OCI-LY7 (cell line): ENCODE measurements at regions not wholly inside any gene's neighbourhood (a gene's known extent, or its start where the extent isn't known, plus 50 kb on each side); places are given as distances from the start of the nearest gene placed in this dataset.

ENCODE experiments used
- EZH2phosphoT487 ChIP-seq: fragments of 200-600 bp; sonication (generic); IDR thresholded peaks from 2 replicates; pipeline ENCODE4 v1.6.1; 2018; ENCODE audit warnings: low read depth, borderline replicate concordance, mild to moderate bottlenecking, mixed run types, antibody characterized with exemption, low read length, moderate library complexity, mixed read lengths
- TF ChIP-seq, protein P1 (sequence below): fragments of 200-600 bp; sonication (generic); conservative IDR thresholded peaks from 2 replicates; pipeline ENCODE4 v1.5.1; 2014; ENCODE audit warnings: mild to moderate bottlenecking, antibody characterized with exemption, low read length, moderate library complexity, mixed read lengths

DNA sequence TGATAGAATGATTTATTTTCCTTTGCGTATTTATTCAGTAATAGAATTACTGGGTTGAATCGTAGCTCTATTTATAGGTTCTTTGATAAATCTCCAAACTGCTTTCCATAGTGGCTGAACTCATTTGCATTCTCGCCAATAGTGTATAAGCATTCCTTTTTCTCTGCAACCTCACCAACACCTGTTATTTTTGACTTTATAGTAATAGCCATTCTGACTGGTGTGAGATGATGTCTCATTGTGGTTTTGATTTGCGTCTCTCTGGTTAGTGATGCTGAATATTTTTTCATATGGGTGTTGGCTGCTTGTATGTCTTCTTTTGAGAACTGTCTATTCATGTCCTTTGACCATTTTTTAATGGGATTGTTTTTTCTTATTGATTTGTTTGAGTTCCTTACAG lies 160.7 kb downstream of the MID1IP1 start:
- TF ChIP-seq, protein P1, sequence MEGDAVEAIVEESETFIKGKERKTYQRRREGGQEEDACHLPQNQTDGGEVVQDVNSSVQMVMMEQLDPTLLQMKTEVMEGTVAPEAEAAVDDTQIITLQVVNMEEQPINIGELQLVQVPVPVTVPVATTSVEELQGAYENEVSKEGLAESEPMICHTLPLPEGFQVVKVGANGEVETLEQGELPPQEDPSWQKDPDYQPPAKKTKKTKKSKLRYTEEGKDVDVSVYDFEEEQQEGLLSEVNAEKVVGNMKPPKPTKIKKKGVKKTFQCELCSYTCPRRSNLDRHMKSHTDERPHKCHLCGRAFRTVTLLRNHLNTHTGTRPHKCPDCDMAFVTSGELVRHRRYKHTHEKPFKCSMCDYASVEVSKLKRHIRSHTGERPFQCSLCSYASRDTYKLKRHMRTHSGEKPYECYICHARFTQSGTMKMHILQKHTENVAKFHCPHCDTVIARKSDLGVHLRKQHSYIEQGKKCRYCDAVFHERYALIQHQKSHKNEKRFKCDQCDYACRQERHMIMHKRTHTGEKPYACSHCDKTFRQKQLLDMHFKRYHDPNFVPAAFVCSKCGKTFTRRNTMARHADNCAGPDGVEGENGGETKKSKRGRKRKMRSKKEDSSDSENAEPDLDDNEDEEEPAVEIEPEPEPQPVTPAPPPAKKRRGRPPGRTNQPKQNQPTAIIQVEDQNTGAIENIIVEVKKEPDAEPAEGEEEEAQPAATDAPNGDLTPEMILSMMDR: no peak
- TF ChIP-seq EZH2phosphoT487: no peak
